ENCODE measurements at regions not wholly inside any gene's neighbourhood (a gene's known extent, or its start where the extent isn't known, plus 50 kb on each side); places are given as distances from the start of the nearest gene placed in this dataset.

DNA sequence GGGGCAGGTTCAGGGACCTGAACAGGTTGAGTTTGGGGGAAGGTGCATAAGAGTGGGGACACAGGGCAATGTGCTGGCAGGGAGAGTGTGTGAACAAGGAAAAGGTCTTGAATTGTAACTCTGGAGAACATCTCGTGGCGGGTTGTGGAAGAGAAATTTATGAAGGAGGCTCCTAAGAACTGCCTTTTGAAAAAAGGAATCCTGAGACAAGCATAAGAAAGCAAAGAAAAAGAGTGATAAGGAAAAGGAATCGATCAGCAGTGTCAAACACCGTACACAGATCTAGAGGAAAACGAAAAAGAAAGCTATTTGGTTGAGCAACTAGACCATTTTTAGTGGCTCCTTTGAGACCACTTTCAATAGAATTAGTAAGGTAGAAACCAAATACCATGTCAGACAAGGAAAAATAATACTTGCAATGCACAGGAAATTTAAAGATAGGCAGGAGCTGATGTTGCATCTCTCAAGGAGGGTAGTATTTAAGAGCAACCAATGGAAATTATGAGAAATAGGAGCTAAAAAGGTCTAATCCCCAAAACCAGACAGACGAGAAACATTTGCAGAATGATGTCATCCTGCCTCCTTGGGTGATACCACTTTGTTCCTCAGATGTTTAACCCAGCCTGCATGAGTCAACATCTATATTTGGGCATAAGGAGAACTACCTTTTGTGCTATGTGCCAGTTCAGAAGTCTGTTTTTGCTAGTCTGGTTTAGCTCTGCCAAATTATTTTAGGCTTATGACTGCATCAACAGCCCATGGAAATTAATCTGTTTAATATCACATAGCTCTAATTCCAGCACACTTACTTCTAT is 64.5 kb upstream of the STK38L start:
- DNase-seq (ENCODE audit: low read depth, low spot score), result no peak

GRCh38 chr12:27180906-27181505 is 63.1 kb upstream of the STK38L start:
- DNase-seq (ENCODE audit: low read depth, low spot score), result no peak

DNA sequence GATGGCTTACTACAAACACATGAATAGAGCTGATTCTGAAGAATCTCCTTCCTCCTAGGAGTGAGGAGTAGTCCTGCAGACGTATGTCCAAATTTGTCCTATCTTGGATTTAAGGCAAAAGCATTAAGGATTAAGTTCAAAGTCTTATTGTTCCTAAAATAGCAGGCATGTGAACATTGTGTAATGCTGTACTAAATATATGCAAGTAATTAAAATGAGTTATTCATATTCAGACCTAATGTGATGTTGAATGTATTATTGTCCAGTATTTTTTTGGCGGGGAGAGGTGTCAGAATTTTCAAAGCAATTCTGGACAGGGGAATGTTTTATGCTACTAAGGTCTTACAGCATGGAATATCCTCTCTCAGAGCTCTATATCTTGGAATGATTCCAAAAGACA is 60.7 kb upstream of the STK38L start:
- DNase-seq (ENCODE audit: low read depth, low spot score), result no peak

DNA sequence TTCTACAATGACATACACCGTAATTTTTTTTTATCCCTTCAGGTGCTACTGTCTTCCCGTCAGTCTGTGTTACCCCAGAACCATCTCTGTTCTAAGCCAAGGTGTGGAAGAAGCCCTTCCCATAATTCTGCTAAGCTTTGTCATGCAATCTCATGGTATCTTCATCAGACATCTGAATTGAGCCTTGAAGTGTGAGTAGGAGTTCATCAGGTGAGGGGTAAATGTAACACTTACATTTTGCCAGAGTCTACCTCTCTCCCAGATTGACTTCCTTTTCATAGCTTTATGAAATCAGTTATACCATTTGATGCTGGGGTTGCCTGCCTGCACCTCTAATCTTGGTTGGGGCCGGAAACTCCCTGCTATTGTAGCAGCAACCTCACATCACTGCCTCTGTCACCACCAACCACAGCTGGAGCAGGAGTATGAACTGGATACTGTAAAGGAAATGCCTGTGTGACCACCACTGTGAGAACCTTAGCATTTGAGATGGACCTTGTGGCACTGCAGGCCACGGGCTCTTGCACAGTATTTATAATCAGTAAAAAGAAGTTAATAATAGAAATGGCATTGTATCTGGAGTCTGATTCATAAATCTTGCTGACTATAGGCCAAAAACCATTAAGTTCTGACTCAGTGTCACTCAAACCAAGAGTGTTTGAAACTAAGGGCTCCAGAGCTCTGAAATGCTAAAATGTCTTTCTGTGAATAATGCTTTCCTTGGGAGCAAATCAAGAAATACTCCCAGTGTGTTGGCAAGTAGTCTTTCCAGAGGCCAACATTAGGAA is 58.7 kb upstream of the STK38L start:
- no peak for DNase-seq (ENCODE audit: low read depth, low spot score)

GRCh38 chr12:27186022-27186839 is 57.9 kb upstream of the STK38L start:
- DNase-seq (ENCODE audit: low read depth, low spot score), result no peak

DNA sequence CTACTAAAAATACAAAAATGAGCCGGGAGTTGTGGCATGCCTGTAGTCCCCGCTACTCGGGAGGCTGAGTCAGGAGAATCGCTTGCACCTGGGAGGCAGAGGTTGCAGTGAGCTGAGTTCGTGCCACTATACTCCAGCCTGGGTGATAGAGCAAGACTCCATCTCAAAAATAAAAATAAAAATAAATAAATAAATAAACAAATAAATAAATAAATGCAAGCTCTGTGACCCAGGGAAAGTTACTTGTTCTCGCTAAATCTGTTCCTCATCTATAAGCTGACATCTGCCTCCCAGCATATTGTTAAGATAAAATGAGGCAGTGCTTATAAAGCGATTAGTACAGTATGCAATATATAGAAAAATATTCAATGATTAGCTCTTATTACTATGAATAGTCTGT is 56.4 kb upstream of the STK38L start:
- no peak for DNase-seq (ENCODE audit: low read depth, low spot score)

DNA sequence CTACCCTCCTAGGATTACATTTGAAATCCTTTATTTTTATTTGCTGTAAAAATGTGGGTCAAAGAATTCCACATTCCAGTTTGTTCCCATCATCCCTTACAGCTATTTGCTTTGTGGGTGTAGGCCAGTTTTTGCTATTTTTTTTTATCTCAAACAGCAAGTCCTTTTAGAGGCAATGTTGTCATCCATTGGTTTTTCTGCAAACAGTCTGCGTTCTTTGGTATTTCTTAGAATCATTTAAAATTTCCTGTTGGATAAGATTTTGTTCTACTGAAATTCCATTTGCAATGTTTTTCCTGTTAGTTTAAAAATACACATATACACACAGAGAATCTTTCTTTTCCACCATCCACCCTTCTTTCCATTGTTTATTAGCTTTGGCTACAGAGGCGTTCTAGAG is 53.3 kb upstream of the STK38L start:
- DNase-seq (ENCODE audit: low read depth, low spot score), result no peak

- DNase-seq (ENCODE audit: low read depth, low spot score), result no peak
These were observed 52.6 kb upstream of the STK38L start for GRCh38 chr12:27191531-27191930.

- no peak for DNase-seq (ENCODE audit: low read depth, low spot score)
These were observed 51.8 kb upstream of the STK38L start for GRCh38 chr12:27192118-27192802.

DNA sequence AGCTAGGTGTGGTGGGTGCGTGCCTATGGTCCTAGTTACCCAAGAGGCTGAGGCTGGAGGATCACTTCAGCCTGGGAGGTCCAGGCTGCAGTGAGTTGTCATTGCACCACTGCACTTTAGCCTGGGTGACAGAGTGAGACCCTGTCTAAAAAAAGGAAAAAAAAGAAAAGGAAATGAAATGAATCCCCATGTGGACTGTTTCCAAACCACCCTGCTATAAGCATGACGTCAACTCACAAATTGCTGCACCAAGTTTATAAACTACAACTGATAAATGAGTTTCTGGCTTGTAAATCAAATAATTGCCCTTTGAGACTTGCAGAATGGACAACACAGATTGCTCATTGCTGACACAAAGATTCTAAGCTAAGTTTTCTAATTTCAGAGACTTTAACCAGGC is 51.0 kb upstream of the STK38L start:
- no peak for DNase-seq (ENCODE audit: low read depth, low spot score)

DNA sequence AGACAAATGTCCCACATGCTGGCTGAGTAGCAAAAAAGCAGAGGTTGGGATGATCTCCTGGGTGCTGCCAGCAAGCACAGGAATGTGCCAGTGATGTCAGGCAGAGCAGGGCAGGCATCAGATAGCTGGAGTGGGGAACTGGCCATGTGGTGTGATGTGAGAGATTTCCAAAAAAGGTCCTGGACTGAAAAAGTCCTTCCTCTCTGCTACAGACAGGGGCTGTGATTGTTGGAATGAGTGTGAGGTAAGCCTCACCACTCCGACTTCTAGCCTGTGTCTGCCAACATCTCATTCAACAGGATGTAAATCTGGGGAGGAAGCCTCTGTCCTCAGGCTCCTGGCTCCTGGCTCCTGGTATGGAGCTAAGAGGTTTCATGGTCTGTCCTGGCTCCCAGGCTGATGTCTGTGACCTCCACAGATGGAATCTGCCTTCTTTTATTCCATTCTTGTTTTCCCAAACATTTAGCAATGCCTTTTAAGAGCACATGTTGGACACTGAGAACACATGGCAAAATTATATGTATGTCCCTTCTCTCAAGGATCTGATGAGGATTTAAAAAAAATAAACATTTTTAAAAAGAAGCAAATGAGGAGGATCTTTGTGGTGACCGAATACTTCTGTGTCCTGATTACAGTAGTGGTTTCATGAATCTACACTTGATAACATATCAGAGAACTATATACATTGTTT is 50.1 kb upstream of the STK38L start:
- no peak for DNase-seq (ENCODE audit: low read depth, low spot score)
